ACC112 (cell line): ENCODE measurements at regions not wholly inside any gene's neighbourhood (a gene's known extent, or its start where the extent isn't known, plus 50 kb on each side); places are given as distances from the start of the nearest gene placed in this dataset.

Experiments
- H2AFZ ChIP-seq: fragments of 200-600 bp; sonication (generic); one replicate; pipeline ENCODE4 v1.6.0; 2017; ENCODE audit warnings: antibody characterized with exemption, low read length; ENCODE audit not compliant: unreplicated experiment
- H3K27ac ChIP-seq: fragments of 200-600 bp; sonication (generic); 2 replicates; pipeline ENCODE4 v1.5.1; 2014; ENCODE audit warnings: low read depth, mild to moderate bottlenecking, antibody characterized with exemption, low read length, moderate library complexity
- H3K27me3 ChIP-seq: fragments of 200-600 bp; sonication (generic); 2 replicates; pipeline ENCODE4 v1.6.1; 2014; ENCODE audit warnings: mild to moderate bottlenecking, antibody characterized with exemption, low read length, moderate library complexity, mixed read lengths; ENCODE audit not compliant: insufficient read depth
- H3K36me3 ChIP-seq: fragments of 200-600 bp; sonication (generic); 2 replicates; pipeline ENCODE4 v1.6.1; 2016; ENCODE audit warnings: mild to moderate bottlenecking, antibody characterized with exemption, low read length, moderate library complexity, mixed read lengths; ENCODE audit not compliant: insufficient read depth
- H3K4me1 ChIP-seq: fragments of 200-600 bp; sonication (generic); one replicate; pipeline ENCODE4 v1.6.1; 2016; ENCODE audit warnings: low read length, mixed read lengths; ENCODE audit not compliant: insufficient read depth, unreplicated experiment, control insufficient read depth
- H3K4me3 ChIP-seq: fragments of 200-600 bp; sonication (generic); 2 replicates; pipeline ENCODE4 v1.5.1; 2014; ENCODE audit warnings: mild to moderate bottlenecking, low read depth, low read length
- H3K79me2 ChIP-seq: fragments of 200-600 bp; sonication (generic); one replicate; pipeline ENCODE4 v1.6.0; 2016; ENCODE audit warnings: low read length; ENCODE audit not compliant: control insufficient read depth, unreplicated experiment, insufficient read depth

DNA sequence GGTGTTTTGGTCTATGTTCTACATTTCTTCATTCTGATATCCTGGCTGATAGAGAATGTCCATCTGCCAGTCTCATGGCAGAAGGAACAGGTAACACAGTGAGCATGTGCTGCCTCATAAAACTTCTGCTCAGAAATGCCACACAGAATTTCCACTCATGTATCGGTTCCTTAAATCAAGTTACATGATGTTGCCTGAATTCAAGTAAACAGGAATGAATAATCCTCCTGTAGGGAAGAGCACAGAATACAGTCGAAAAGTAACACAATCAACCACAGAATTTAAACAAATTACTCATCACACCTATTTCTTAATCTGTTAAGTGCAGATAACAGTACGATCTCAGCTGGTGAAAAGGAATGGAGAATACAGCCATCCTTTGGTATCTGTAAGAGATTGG is 74.7 kb downstream of the FAM217A start:
- peaks cover 12% of the 10 kb centered on the region for H3K79me2 ChIP-seq
- no peak overlapping the region for H2AFZ ChIP-seq
- H3K27ac ChIP-seq = no peak overlapping the region
- no peaks in the 10 kb centered on the region for H3K36me3 ChIP-seq
- peaks cover 4% of the 10 kb centered on the region for H3K4me1 ChIP-seq
- no peak overlapping the region for H3K4me3 ChIP-seq
- H3K27me3 ChIP-seq = no peaks in the 10 kb centered on the region

DNA sequence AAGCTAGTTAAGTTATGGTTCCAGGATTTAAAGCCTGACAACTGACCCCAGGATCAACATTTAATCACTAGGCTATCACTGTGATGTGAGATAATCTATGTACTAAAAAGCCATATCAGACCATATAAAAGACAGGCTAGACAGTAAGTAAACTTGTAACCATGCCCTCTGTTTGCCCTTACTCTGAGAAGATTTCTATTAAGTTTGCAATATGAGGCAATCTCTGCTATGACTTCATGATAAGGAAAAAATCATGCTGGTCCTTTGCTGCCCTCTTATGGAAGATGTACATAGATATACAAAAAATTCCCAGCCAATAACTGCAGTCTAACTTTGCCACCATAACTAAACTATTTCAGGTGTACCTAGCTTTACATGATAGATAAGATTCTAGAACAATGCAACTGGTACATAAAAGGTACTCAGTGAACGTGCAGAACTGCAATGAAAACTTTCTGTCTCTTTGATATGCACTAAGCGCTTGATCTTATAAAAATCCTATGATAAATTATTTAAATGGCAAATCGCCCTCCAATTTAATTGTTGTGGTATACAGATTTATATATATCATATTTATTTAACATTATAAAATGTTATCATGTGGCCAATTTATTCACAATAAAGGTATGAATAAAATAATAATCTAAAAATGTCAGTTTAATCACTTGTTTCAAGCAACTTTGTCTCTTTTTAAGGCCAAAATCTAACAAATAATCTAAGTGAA is 70.5 kb downstream of the FAM217A start:
- H2AFZ ChIP-seq = no peak overlapping the region
- peaks cover 9% of the 10 kb centered on the region for H3K4me1 ChIP-seq
- H3K36me3 ChIP-seq = peaks cover 2% of the 10 kb centered on the region; the same call in 1 of the 2 replicates
- peak overlapping the region; percentile 33; the same call in 1 of the 2 replicates for H3K27ac ChIP-seq
- H3K79me2 ChIP-seq = peaks cover 37% of the 10 kb centered on the region
- no peaks in the 10 kb centered on the region for H3K27me3 ChIP-seq
- H3K4me3 ChIP-seq = no peak overlapping the region

GRCh38 chr6:4009486-4009885 is 69.5 kb downstream of the FAM217A start:
- Histone ChIP-seq H3K27me3 (no peaks in the 10 kb centered on the region), H3K4me3 (no peak overlapping the region), H3K36me3 (peaks cover 10% of the 10 kb centered on the region; the same call in 1 of the 2 replicates), H3K27ac (no peak overlapping the region), H3K4me1 (peaks cover 9% of the 10 kb centered on the region), H3K79me2 (peaks cover 47% of the 10 kb centered on the region), H2AFZ (no peak overlapping the region)

DNA sequence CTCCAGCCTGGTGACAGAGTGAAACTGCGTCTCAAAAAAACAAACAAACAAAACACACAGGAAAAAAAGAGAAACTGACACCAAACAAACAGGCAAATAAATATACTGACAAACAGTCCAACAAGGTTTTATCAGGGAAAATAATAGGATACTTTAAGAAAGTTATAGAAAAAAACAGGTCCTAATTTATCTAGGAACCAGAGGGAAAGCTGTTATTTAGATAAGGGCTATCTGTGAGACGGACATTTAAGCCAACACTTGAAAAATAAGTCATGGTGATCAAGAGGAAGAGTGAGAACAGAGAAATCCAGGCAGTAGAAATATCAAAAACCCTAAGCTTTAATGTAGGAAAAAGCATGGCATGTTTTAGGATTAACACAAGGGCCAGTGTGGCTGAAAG is 68.9 kb downstream of the FAM217A start:
- Histone ChIP-seq H3K27ac (no peak overlapping the region), H3K36me3 (peaks cover 10% of the 10 kb centered on the region; the same call in 1 of the 2 replicates), H2AFZ (no peak overlapping the region), H3K4me1 (peaks cover 9% of the 10 kb centered on the region), H3K4me3 (no peak overlapping the region), H3K79me2 (peaks cover 49% of the 10 kb centered on the region), H3K27me3 (no peaks in the 10 kb centered on the region)

GRCh38 chr6:4010689-4011090 is 68.2 kb downstream of the FAM217A start:
- Histone ChIP-seq H3K4me1 (peaks cover 12% of the 10 kb centered on the region), H2AFZ (no peak overlapping the region), H3K36me3 (peaks cover 10% of the 10 kb centered on the region; the same call in 1 of the 2 replicates), H3K27me3 (no peaks in the 10 kb centered on the region), H3K79me2 (peaks cover 53% of the 10 kb centered on the region), H3K4me3 (no peak overlapping the region), H3K27ac (no peak overlapping the region)

- no peak overlapping the region for H3K27ac ChIP-seq
- H2AFZ ChIP-seq = no peak overlapping the region
- H3K4me1 ChIP-seq = peaks cover 21% of the 10 kb centered on the region
- no peak overlapping the region for H3K4me3 ChIP-seq
- H3K36me3 ChIP-seq = peaks cover 10% of the 10 kb centered on the region; the same call in 1 of the 2 replicates
- H3K27me3 ChIP-seq = no peaks in the 10 kb centered on the region
- H3K79me2 ChIP-seq = peaks cover 63% of the 10 kb centered on the region
Measured at GRCh38 chr6:4012826-4013225, 66.1 kb downstream of the FAM217A start.

DNA sequence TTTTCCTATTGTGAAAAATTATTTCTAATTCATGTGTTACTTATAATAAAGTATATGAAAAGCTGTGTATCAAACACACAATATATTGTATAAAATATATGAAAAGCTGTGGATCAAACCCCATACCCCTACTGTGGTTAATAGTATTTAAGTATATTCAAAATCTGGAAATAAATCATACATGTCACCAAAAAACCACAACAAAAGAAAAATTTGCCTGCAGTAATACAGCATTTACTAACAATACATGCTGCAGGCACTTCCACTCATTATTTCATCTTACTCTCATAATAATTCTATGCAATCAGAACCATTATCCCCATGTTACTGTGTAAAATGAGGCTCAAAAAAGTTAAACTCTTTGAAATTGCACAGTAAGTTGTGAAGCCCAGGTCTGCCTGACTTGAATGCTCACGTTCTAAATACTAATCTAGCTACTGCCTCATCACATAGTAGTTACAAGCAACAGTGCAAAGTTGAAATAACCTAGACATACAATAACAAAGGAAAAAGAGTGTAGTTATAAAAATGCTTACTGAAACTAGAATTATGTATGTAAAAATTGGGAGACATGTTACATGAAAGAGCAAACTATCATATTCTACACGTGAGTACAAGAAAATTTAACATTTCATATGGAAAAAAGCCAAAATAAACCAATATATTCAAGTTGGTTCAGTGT is 61.7 kb downstream of the FAM217A start:
- H3K36me3 ChIP-seq = peaks cover 10% of the 10 kb centered on the region; the same call in 1 of the 2 replicates
- H3K27ac ChIP-seq = peak overlapping the region; percentile 82
- H2AFZ ChIP-seq = peak overlapping the region; percentile 77

GRCh38 chr6:4017834-4018170 is 61.1 kb downstream of the FAM217A start:
- Histone ChIP-seq H2AFZ (peak overlapping the region; percentile 77), H3K27me3 (no peaks in the 10 kb centered on the region), H3K79me2 (peaks cover 67% of the 10 kb centered on the region), H3K4me1 (peaks cover 18% of the 10 kb centered on the region), H3K27ac (peak overlapping the region; percentile 82), H3K4me3 (peak overlapping the region; percentile 97), H3K36me3 (peaks cover 10% of the 10 kb centered on the region; the same call in 1 of the 2 replicates)

More for the DNA sequence above, 61.7 kb downstream of the FAM217A start:
- peaks cover 18% of the 10 kb centered on the region for H3K4me1 ChIP-seq
- H3K79me2 ChIP-seq = peaks cover 67% of the 10 kb centered on the region
- no peaks in the 10 kb centered on the region for H3K27me3 ChIP-seq
- peak overlapping the region; percentile 97 for H3K4me3 ChIP-seq

DNA sequence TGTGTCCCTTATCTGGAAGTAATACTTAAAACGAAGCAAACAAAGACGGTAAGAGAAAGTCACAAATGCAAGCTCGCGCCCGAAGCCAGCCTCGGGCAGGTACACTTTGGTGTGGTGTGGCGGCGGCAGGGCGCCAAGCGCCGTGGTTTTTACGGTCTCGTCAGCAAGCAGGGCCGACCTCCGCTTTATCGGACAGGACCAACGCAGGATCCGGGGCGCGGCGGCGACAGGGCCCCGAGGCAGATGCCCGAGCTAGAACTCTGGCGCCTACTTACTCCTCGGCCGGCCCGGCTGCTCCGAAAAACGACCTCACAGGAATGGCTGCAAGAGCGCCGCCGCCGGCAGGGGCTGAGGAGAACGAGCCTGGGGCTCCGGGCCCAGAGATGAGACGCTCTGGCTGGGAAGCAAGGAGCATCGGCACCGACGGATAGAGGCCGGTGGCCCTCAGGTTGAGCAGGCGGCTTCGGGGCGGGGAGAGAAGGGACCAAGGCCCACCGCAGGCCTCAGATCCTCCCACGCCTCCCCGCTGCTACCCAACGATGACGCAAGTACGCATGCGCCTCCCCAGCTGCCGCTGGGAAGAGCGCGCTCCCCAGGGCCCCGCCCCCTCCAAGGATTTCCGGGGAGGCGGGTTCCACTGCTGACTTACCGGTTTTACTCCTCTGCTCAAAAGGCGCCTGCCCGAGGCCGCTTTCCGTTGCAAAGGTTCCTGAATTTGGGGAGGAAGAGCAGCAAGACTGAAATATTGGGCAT is 60.6 kb downstream of the FAM217A start:
- peak overlapping the region; percentile 97 for H3K4me3 ChIP-seq
- H2AFZ ChIP-seq = peak overlapping the region; percentile 94
- H3K27me3 ChIP-seq = no peaks in the 10 kb centered on the region
- H3K27ac ChIP-seq = peak overlapping the region; percentile 82
- peaks cover 9% of the 10 kb centered on the region; the same call in 1 of the 2 replicates for H3K36me3 ChIP-seq
- peaks cover 67% of the 10 kb centered on the region for H3K79me2 ChIP-seq
- peaks cover 20% of the 10 kb centered on the region for H3K4me1 ChIP-seq
